ENCODE measurements at regions not wholly inside any gene's neighbourhood (a gene's known extent, or its start where the extent isn't known, plus 50 kb on each side); places are given as distances from the start of the nearest gene placed in this dataset.

GRCh38 chr12:126271159-126271558 lies 1205.9 kb downstream of the AACS start:
- TF ChIP-seq ZBTB40 (IDR thresholded peaks at IDR 0.05; ENCODE audit: borderline replicate concordance) (no peak), CTCF (IDR thresholded peaks at IDR 0.05 in 2 of 3, conservative IDR thresholded peaks at IDR 0.05 in 1 of 3; ENCODE audit: control insufficient read depth in 2 of 3, extremely low read depth in 1 of 3, insufficient read depth in 1 of 3, low read depth in 3 of 3, low read length in 3 of 3) (no peak), POU2F2 (IDR thresholded peaks at IDR 0.05; ENCODE audit: borderline replicate concordance, low read depth, low read length) (no peak), KDM1A (IDR thresholded peaks at IDR 0.05; ENCODE audit: borderline replicate concordance) (no peak), YY1 (IDR thresholded peaks at IDR 0.05; ENCODE audit: low read depth, low read length) (no peak), POLR2AphosphoS5 (IDR thresholded peaks at IDR 0.05; ENCODE audit: low read length) (no peak), SIN3A (IDR thresholded peaks at IDR 0.05; ENCODE audit: low read depth, low read length) (no peak), SIX5 (IDR thresholded peaks at IDR 0.05; ENCODE audit: low read depth, low read length, severe bottlenecking) (no peak), USF1 (IDR thresholded peaks at IDR 0.05; ENCODE audit: borderline replicate concordance, extremely low read length, insufficient read depth, low read depth, low read length) (no peak), RB1 (IDR thresholded peaks at IDR 0.05; ENCODE audit: borderline replicate concordance) (no peak)
